ENCODE measurements at regions not wholly inside any gene's neighbourhood (a gene's known extent, or its start where the extent isn't known, plus 50 kb on each side); places are given as distances from the start of the nearest gene placed in this dataset.

GRCh38 chr16:88289001-88289400 lies 93.8 kb upstream of the ZNF469 start:
- Mint-ChIP-seq H3K4me1 (no peaks in the 10 kb centered on the region), H3K36me3 (ENCODE audit: insufficient read depth in 1 of 3, low read depth in 3 of 3) (peaks cover 0 to 15% (median 6%) of the 10 kb centered on the region in 3 experiments; a peak in 4 of 7 replicates), H3K4me3 (no peak overlapping the region), H3K27me3 (ENCODE audit: low read depth) (peaks cover 4% of the 10 kb centered on the region), H3K27ac (no peak overlapping the region), H3K9me3 (peaks cover 18 to 31% of the 10 kb centered on the region in 2 experiments)
- H3K23me2 ChIP-seq (ENCODE audit: insufficient read length, low read depth, low read length, poor library complexity, severe bottlenecking): peaks cover 3% of the 10 kb centered on the region
- no peak for DNase-seq
- 100% methylated on average over 3 of the region's 3 CpGs for WGBS (ENCODE audit: extremely low coverage, insufficient read length, low lambda C conversion rate)
- H4K20me1 ChIP-seq (ENCODE audit: control insufficient read depth, insufficient read depth, insufficient read length): no peaks in the 10 kb centered on the region
- peak overlapping the region; percentile 42 for H3K18ac ChIP-seq (ENCODE audit: insufficient read length, low read depth, low read length)
- peak overlapping the region; percentile 48 for H4K5ac ChIP-seq (ENCODE audit: insufficient read length, low read depth, low read length)
- H2BK120ac ChIP-seq (ENCODE audit: low read depth, low read length, poor library complexity, severe bottlenecking): no peak overlapping the region
- H2AFZ ChIP-seq (ENCODE audit: low read length): no peak overlapping the region
- no peak overlapping the region for H3T11ph ChIP-seq (ENCODE audit: low read length)
- H3K56ac ChIP-seq (ENCODE audit: insufficient read length, low read depth, low read length): no peak overlapping the region
- H3K79me2 ChIP-seq (ENCODE audit: insufficient read depth, low read length): no peaks in the 10 kb centered on the region
- H3K79me1 ChIP-seq (ENCODE audit: insufficient read depth, low read depth, low read length, poor library complexity, severe bottlenecking): no peaks in the 10 kb centered on the region
- H3K27me3 ChIP-seq (ENCODE audit: insufficient read depth, low read length): no peaks in the 10 kb centered on the region
- H2BK5ac ChIP-seq (ENCODE audit: insufficient read length, low read length): peak overlapping the region; percentile 21
- peak overlapping the region; percentile 92 for H4K8ac ChIP-seq (replicated peaks; ENCODE audit: insufficient read length, low read depth, low read length)
- no peak overlapping the region for H3K4me2 ChIP-seq (ENCODE audit: insufficient read depth, insufficient read length, low read length)
- H2BK12ac ChIP-seq (ENCODE audit: insufficient read length, low read depth, low read length): no peak overlapping the region
- no peaks in the 10 kb centered on the region for H3K4me1 ChIP-seq (ENCODE audit: insufficient read depth, low read length)
- H2BK15ac ChIP-seq (ENCODE audit: low read depth, low read length): no peak overlapping the region
- H3K14ac ChIP-seq (ENCODE audit: insufficient read depth, low read length): no peak overlapping the region
- H2BK20ac ChIP-seq (ENCODE audit: low read depth, low read length, poor library complexity, severe bottlenecking): no peak overlapping the region
- no peak overlapping the region for H3K9ac ChIP-seq (ENCODE audit: extremely low read depth, insufficient read length, low read length)
- H3K4ac ChIP-seq (ENCODE audit: low read depth, low read length): no peak overlapping the region
- no peak overlapping the region for H3K23ac ChIP-seq (ENCODE audit: insufficient read length, low read depth, low read length)
- no peak overlapping the region for H4K91ac ChIP-seq (ENCODE audit: insufficient read length, low read depth, low read length)
- H2AK5ac ChIP-seq (ENCODE audit: insufficient read length, low read length): no peak overlapping the region
- H3K27ac ChIP-seq (ENCODE audit: insufficient read length, low read depth, low read length): no peak overlapping the region
- TF ChIP-seq CTCF (conservative IDR thresholded peaks at IDR 0.05): no peak
- H3K9me3 ChIP-seq (ENCODE audit: control insufficient read depth, low read depth, low read length): peaks cover 34% of the 10 kb centered on the region

Measured in H9 (cell line).